ENCODE measurements at regions not wholly inside any gene's neighbourhood (a gene's known extent, or its start where the extent isn't known, plus 50 kb on each side); places are given as distances from the start of the nearest gene placed in this dataset.

DNA sequence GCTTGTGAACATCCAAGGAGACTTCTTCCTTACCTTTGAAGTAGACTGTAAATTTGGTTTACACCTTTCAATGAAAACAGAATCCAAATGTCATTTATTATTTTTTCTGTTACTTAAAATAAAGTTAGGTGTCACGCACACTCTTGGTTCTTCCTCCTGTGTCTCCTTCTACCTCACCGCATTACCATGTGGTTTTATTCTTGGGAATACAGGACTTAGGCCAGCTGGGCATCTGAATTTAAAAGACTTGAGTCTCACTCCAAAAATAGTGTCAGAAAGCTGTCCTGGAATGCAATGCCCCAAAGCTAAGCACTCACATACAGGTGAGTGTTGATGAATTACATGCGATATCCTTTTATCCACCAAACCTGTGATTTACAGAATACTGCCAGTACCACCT lies 66.4 kb downstream of the MAF start:
- ATAC-seq, result no peak
- Histone ChIP-seq H4K20me1 (replicated peaks; ENCODE audit: control insufficient read depth, insufficient read depth, low read length) (no peaks in the 10 kb centered on the region), H2AFZ (ENCODE audit: low read depth, low read length) (no peak overlapping the region), H3K27ac (ENCODE audit: extremely low read depth, low read depth, low read length) (no peak overlapping the region), H3K79me2 (ENCODE audit: control insufficient read depth, insufficient read depth, low read length) (no peaks in the 10 kb centered on the region), H3K4me2 (ENCODE audit: insufficient read depth, low read length) (no peak overlapping the region), H3K4me3 (no peak overlapping the region), H3K9ac (ENCODE audit: insufficient read depth in 1 of 2, low read depth in 2 of 2, low read length in 2 of 2) (no peak overlapping the region), H3K4me1 (replicated peaks in 1 of 2; ENCODE audit: control insufficient read depth in 2 of 2, insufficient read depth in 2 of 2, low read length in 2 of 2) (no peaks in the 10 kb centered on the region), H3K9me3 (replicated peaks; ENCODE audit: control insufficient read depth, insufficient read depth, low read depth, low read length) (no peaks in the 10 kb centered on the region), H3K36me3 (ENCODE audit: control insufficient read depth, insufficient read depth, low read length) (no peaks in the 10 kb centered on the region), H3K27me3 (ENCODE audit: control insufficient read depth in 2 of 2, insufficient read depth in 2 of 2, low read length in 2 of 2) (peaks cover 0 to 2% of the 10 kb centered on the region in 2 experiments; a peak in 1 of 5 replicates), H3K9me1 (ENCODE audit: control insufficient read depth, insufficient read depth, low read length) (no peaks in the 10 kb centered on the region)
- ChIA-PET POLR2A (interaction anchor here (0.9 kb wide), 1 partner anchor 10 kb away, joined by 3 read pairs; no protein-coding TSS in a partner anchor), CTCF (ENCODE audit: low intra/inter-chr PET ratio) (no interaction called here)
- 3% methylated on average over 3 of the region's 3 CpGs for WGBS (ENCODE audit: insufficient coverage, low coverage, missing lambda C conversion rate)
- BruUV-seq (replicated peaks), result no TSS peak
- TF ChIP-seq BHLHE40 (IDR thresholded peaks at IDR 0.05; ENCODE audit: low read length) (no peak), ESRRA (IDR thresholded peaks at IDR 0.05; ENCODE audit: borderline replicate concordance, low read depth) (no peak), NRF1 (conservative IDR thresholded peaks at IDR 0.05 in 1 of 2, IDR thresholded peaks at IDR 0.05 in 1 of 2) (no peak)
- TF ChIP-seq, protein P1, sequence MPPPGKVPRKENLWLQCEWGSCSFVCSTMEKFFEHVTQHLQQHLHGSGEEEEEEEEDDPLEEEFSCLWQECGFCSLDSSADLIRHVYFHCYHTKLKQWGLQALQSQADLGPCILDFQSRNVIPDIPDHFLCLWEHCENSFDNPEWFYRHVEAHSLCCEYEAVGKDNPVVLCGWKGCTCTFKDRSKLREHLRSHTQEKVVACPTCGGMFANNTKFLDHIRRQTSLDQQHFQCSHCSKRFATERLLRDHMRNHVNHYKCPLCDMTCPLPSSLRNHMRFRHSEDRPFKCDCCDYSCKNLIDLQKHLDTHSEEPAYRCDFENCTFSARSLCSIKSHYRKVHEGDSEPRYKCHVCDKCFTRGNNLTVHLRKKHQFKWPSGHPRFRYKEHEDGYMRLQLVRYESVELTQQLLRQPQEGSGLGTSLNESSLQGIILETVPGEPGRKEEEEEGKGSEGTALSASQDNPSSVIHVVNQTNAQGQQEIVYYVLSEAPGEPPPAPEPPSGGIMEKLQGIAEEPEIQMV (tag; conservative IDR thresholded peaks at IDR 0.05; ENCODE audit: low read depth), result no peak
- in situ Hi-C loops (cut with MboI) (no loop called here), intact Hi-C loops (cut with micrococcal nuclease) (no loop called here)
- FAIRE-seq, result no peak
- no peak for DNase-seq (ENCODE audit: extremely low read depth in 1 of 4, low spot score in 3 of 4)

DNA sequence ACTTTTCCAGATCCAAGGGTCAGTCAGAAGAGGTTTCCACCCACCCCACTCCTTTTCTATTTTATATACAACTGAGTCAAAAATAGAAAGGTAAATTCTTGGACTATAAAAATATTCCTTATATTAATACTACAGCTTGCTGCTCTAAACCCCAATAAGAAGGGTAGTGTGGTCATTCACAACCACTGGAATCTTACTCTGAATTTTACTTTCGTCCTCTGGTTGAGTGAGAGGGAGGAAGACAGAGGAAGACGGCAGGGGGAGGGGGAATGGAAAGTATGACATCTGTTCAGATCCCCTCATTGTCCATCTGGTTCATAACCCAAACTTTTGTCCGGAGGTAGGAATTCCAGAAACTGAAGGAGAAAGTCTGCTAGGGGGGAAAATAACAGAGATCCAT lies 67.2 kb downstream of the MAF start:
- intact Hi-C loops (cut with micrococcal nuclease), result no loop called here
- Histone ChIP-seq H3K4me2 (ENCODE audit: insufficient read depth, low read length) (no peak overlapping the region), H3K9me1 (ENCODE audit: control insufficient read depth, insufficient read depth, low read length) (no peaks in the 10 kb centered on the region), H3K79me2 (ENCODE audit: control insufficient read depth, insufficient read depth, low read length) (no peaks in the 10 kb centered on the region), H3K4me1 (replicated peaks in 1 of 2; ENCODE audit: control insufficient read depth in 2 of 2, insufficient read depth in 2 of 2, low read length in 2 of 2) (no peaks in the 10 kb centered on the region), H3K4me3 (no peak overlapping the region), H3K9me3 (replicated peaks; ENCODE audit: control insufficient read depth, insufficient read depth, low read depth, low read length) (no peaks in the 10 kb centered on the region), H3K27ac (ENCODE audit: extremely low read depth, low read depth, low read length) (no peak overlapping the region), H3K9ac (ENCODE audit: insufficient read depth in 1 of 2, low read depth in 2 of 2, low read length in 2 of 2) (no peak overlapping the region), H3K27me3 (ENCODE audit: control insufficient read depth in 2 of 2, insufficient read depth in 2 of 2, low read length in 2 of 2) (no peaks in the 10 kb centered on the region), H4K20me1 (replicated peaks; ENCODE audit: control insufficient read depth, insufficient read depth, low read length) (no peaks in the 10 kb centered on the region), H3K36me3 (ENCODE audit: control insufficient read depth, insufficient read depth, low read length) (no peaks in the 10 kb centered on the region), H2AFZ (ENCODE audit: low read depth, low read length) (no peak overlapping the region)
- ChIA-PET CTCF (ENCODE audit: low intra/inter-chr PET ratio) (no interaction called here), POLR2A (interaction anchor here (0.9 kb wide), 1 partner anchor 11 kb away, joined by 3 read pairs; no protein-coding TSS in a partner anchor)
- FAIRE-seq (no peak), ATAC-seq (no peak), DNase-seq (ENCODE audit: extremely low read depth in 1 of 4, low spot score in 3 of 4) (no peak)
- BruUV-seq (replicated peaks), result no TSS peak
- in situ Hi-C loops (cut with MboI), result no loop called here
- 0% methylated on average over 3 of the region's 3 CpGs for WGBS (ENCODE audit: insufficient coverage, low coverage, missing lambda C conversion rate)
- no peak for TF ChIP-seq ZNF668 (CRISPR knock-in tag; IDR thresholded peaks at IDR 0.05)
- TF ChIP-seq SMAD2 (IDR thresholded peaks at IDR 0.05; ENCODE audit: low read depth, low read length), result no peak
- TF ChIP-seq HDAC8 (tag; IDR thresholded peaks at IDR 0.05), result no peak
- TF ChIP-seq ZNF311 (CRISPR knock-in tag; IDR thresholded peaks at IDR 0.05), result no peak
- no peak for TF ChIP-seq ZNF253 (CRISPR knock-in tag; conservative IDR thresholded peaks at IDR 0.05)
- TF ChIP-seq ZNF282 (CRISPR knock-in tag; IDR thresholded peaks at IDR 0.05), result no peak
- TF ChIP-seq, protein P2, sequence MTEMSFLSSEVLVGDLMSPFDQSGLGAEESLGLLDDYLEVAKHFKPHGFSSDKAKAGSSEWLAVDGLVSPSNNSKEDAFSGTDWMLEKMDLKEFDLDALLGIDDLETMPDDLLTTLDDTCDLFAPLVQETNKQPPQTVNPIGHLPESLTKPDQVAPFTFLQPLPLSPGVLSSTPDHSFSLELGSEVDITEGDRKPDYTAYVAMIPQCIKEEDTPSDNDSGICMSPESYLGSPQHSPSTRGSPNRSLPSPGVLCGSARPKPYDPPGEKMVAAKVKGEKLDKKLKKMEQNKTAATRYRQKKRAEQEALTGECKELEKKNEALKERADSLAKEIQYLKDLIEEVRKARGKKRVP (CRISPR knock-in tag; IDR thresholded peaks at IDR 0.05), result no peak
- TF ChIP-seq, protein P3, sequence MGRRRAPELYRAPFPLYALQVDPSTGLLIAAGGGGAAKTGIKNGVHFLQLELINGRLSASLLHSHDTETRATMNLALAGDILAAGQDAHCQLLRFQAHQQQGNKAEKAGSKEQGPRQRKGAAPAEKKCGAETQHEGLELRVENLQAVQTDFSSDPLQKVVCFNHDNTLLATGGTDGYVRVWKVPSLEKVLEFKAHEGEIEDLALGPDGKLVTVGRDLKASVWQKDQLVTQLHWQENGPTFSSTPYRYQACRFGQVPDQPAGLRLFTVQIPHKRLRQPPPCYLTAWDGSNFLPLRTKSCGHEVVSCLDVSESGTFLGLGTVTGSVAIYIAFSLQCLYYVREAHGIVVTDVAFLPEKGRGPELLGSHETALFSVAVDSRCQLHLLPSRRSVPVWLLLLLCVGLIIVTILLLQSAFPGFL (CRISPR knock-in tag; IDR thresholded peaks at IDR 0.05), result no peak
- TF ChIP-seq EGR1 (conservative IDR thresholded peaks at IDR 0.05), result no peak
- no peak for TF ChIP-seq SAFB2 (IDR thresholded peaks at IDR 0.05; ENCODE audit: borderline replicate concordance, low read depth, low read length, severe bottlenecking)
- no peak for TF ChIP-seq NCOA1 (IDR thresholded peaks at IDR 0.05; ENCODE audit: low read depth)
